H1 (cell line): ENCODE measurements at regions not wholly inside any gene's neighbourhood (a gene's known extent, or its start where the extent isn't known, plus 50 kb on each side); places are given as distances from the start of the nearest gene placed in this dataset.

Experiments used
- CTCF ChIA-PET: fragments of 300-600 bp; sonication (Branson Sonifier 250); formaldehyde crosslinking; loops from one replicate; lab custom pipeline; 2021; ENCODE audit not compliant: partially characterized antibody; lab: Charles Lee
- POLR2A ChIA-PET: fragments of 300-600 bp; sonication (Branson Sonifier 250); formaldehyde crosslinking; loops from one replicate; lab custom pipeline; 2021; ENCODE audit warnings: inconsistent platforms; ENCODE audit not compliant: partially characterized antibody; lab: Charles Lee
- DNase-seq, 2 experiments: peaks; one replicate each; pipeline versions ENCODE4 v3.0.0 to v3.0.0-alpha.2; 2010 to 2022; ENCODE audit warnings: low spot score in 2 of 2, low read depth in 1 of 2, mixed read lengths in 1 of 2
- FAIRE-seq: peaks from 2 replicates; lab custom pipeline; 2011; peaks lifted over from hg19 to GRCh38; lab: Jason Lieb, UNC
- H2AFZ ChIP-seq: 2 replicates; pipeline ENCODE4 v1.8.1; 2012; ENCODE audit warnings: low read length, inconsistent platforms
- H2AK5ac ChIP-seq: 2 replicates; pipeline ENCODE4 v1.6.1; 2013; ENCODE audit warnings: low read depth, low read length
- H2BK120ac ChIP-seq: replicated peaks from 2 replicates; pipeline ENCODE3; 2013; ENCODE audit warnings: low read depth, low read length, inconsistent platforms
- H2BK12ac ChIP-seq: 2 replicates; pipeline ENCODE4 v1.6.1; 2013; ENCODE audit warnings: low read depth, low read length
- H2BK15ac ChIP-seq: 2 replicates; pipeline ENCODE4 v1.6.1; 2013; ENCODE audit warnings: low read length
- H2BK20ac ChIP-seq: 2 replicates; pipeline ENCODE4 v1.6.1; 2013; ENCODE audit warnings: low read length
- H2BK5ac ChIP-seq: 2 replicates; pipeline ENCODE4 v1.6.1; 2013; ENCODE audit warnings: low read depth, low read length
- H3K14ac ChIP-seq: 2 replicates; pipeline ENCODE4 v1.6.1; 2013; ENCODE audit warnings: inconsistent platforms; ENCODE audit not compliant: insufficient read length
- H3K18ac ChIP-seq: 2 replicates; pipeline ENCODE4 v1.6.1; 2013; ENCODE audit warnings: low read length; ENCODE audit errors: extremely low read depth
- H3K23ac ChIP-seq: 2 replicates; pipeline ENCODE4 v1.6.1; 2013; ENCODE audit warnings: inconsistent platforms; ENCODE audit not compliant: insufficient read length
- H3K23me2 ChIP-seq: 2 replicates; pipeline ENCODE4 v1.6.1; 2013; ENCODE audit warnings: low read depth, low read length
- H3K27ac ChIP-seq: 2 replicates; pipeline ENCODE4 v1.6.1; 2011; ENCODE audit warnings: low read depth, low read length, inconsistent platforms
- H3K27me3 ChIP-seq, 4 experiments: replicated peaks in 1 of 4; 1 replicate in 1 of 4; 2 replicates in 3 of 4; pipeline versions ENCODE4 v1.6.1 to v1.8.1; 2011 to 2013; ENCODE audit warnings: low read length in 3 of 4, mild to moderate bottlenecking in 3 of 4, inconsistent platforms in 2 of 4, mixed read lengths in 2 of 4, moderate library complexity in 1 of 4; ENCODE audit not compliant: control insufficient read depth in 3 of 4, insufficient read depth in 3 of 4; ENCODE audit errors: extremely low read depth in 1 of 4
- H3K36me3 ChIP-seq, 4 experiments: 2 replicates each; pipeline versions ENCODE4 v1.6.1 to v1.8.1; 2011 to 2013; ENCODE audit warnings: mild to moderate bottlenecking in 4 of 4, low read length in 3 of 4, moderate library complexity in 2 of 4, control low read depth in 1 of 4, inconsistent platforms in 1 of 4; ENCODE audit not compliant: insufficient read depth in 4 of 4, control insufficient read depth in 2 of 4
- H3K4ac ChIP-seq: replicated peaks from 2 replicates; pipeline ENCODE3; 2013; ENCODE audit warnings: low read length, low read depth, mixed read lengths, inconsistent platforms; ENCODE audit not compliant: insufficient read length
- H3K4me1 ChIP-seq, 4 experiments: replicated peaks in 1 of 4; 1 replicate in 1 of 4; 2 replicates in 3 of 4; pipeline versions ENCODE4 v1.6.1 to v1.8.1; 2011 to 2013; ENCODE audit warnings: low read length in 3 of 4, inconsistent platforms in 2 of 4, mixed read lengths in 1 of 4; ENCODE audit not compliant: insufficient read depth in 4 of 4, control insufficient read depth in 3 of 4
- H3K4me2 ChIP-seq, 2 experiments: 2 replicates each; pipeline versions ENCODE4 v1.6.1 to v1.8.1; 2011 to 2013; ENCODE audit warnings: low read depth in 2 of 2, low read length in 2 of 2, control low read depth in 1 of 2, inconsistent platforms in 1 of 2, mild to moderate bottlenecking in 1 of 2; ENCODE audit not compliant: insufficient read depth in 1 of 2
- H3K4me3 ChIP-seq, 4 experiments: fragments of 200-600, 300-600 bp in 1 of 4; sonication (generic), shearing (Covaris generic), sonication (Bioruptor Twin) in 1 of 4; 2 replicates each; pipeline versions ENCODE4 v1.5.1 to v1.8.1; 2011 to 2016; ENCODE audit warnings: low read length in 4 of 4, low read depth in 3 of 4, control low read depth in 2 of 4, inconsistent platforms in 2 of 4, mild to moderate bottlenecking in 2 of 4, mixed read lengths in 1 of 4, moderate library complexity in 1 of 4; ENCODE audit not compliant: insufficient read depth in 2 of 4; ENCODE audit errors: extremely low read depth in 1 of 4
- H3K56ac ChIP-seq: replicated peaks from 2 replicates; pipeline ENCODE3; 2013; ENCODE audit warnings: low read depth, mild to moderate bottlenecking, mixed read lengths, low read length, inconsistent platforms; ENCODE audit not compliant: insufficient read length
- H3K79me1 ChIP-seq: 2 replicates; pipeline ENCODE4 v1.6.1; 2013; ENCODE audit warnings: low read depth, low read length, control low read depth
- H3K79me2 ChIP-seq, 2 experiments: 2 replicates each; pipeline versions ENCODE4 v1.6.1 to v1.8.1; 2012 to 2013; ENCODE audit warnings: low read length in 2 of 2, mild to moderate bottlenecking in 2 of 2, inconsistent platforms in 1 of 2; ENCODE audit not compliant: insufficient read depth in 2 of 2, control insufficient read depth in 1 of 2
- H3K9ac ChIP-seq, 4 experiments: replicated peaks in 1 of 4; 1 replicate in 1 of 4; 2 replicates in 3 of 4; pipeline versions ENCODE4 v1.6.1 to v1.8.1; 2011 to 2013; ENCODE audit warnings: low read depth in 3 of 4, low read length in 3 of 4, control low read depth in 2 of 4, mild to moderate bottlenecking in 2 of 4, moderate library complexity in 2 of 4, inconsistent platforms in 1 of 4; ENCODE audit errors: extremely low read depth in 1 of 4
- H3K9me3 ChIP-seq, 2 experiments: 2 replicates each; pipeline versions ENCODE4 v1.6.1 to v1.8.1; 2012 to 2013; ENCODE audit warnings: mild to moderate bottlenecking in 2 of 2, moderate library complexity in 2 of 2, control low read depth in 1 of 2, inconsistent platforms in 1 of 2, low read depth in 1 of 2, low read length in 1 of 2, mixed read lengths in 1 of 2; ENCODE audit not compliant: insufficient read depth in 2 of 2
- H4K20me1 ChIP-seq, 2 experiments: replicated peaks in 1 of 2; 2 replicates each; pipeline versions ENCODE3 to v1.8.1; 2011 to 2013; ENCODE audit warnings: inconsistent platforms in 2 of 2, low read length in 2 of 2, mild to moderate bottlenecking in 1 of 2; ENCODE audit not compliant: insufficient read depth in 2 of 2, control insufficient read depth in 1 of 2
- H4K5ac ChIP-seq: 2 replicates; pipeline ENCODE4 v1.6.1; 2013; ENCODE audit warnings: low read length, low read depth, mixed read lengths, inconsistent platforms; ENCODE audit not compliant: insufficient read length
- H4K8ac ChIP-seq: 2 replicates; pipeline ENCODE4 v1.8.0; 2013; ENCODE audit warnings: mild to moderate bottlenecking, moderate library complexity, low read length, inconsistent platforms; ENCODE audit not compliant: insufficient read depth; ENCODE audit errors: extremely low read depth
- H4K91ac ChIP-seq: replicated peaks from 2 replicates; pipeline ENCODE3; 2013; ENCODE audit warnings: low read length, mixed read lengths, inconsistent platforms; ENCODE audit not compliant: insufficient read length
- ASH2L ChIP-seq: fragments of 200-600, 300-600 bp; sonication (generic); IDR thresholded peaks from one replicate; pipeline ENCODE4 v1.7.1; 2017; ENCODE audit warnings: low read length
- CBX8 ChIP-seq: fragments of 300-800, 300-1000 bp; sonication (generic); IDR thresholded peaks from 2 replicates; pipeline ENCODE4 v1.7.1; 2016; ENCODE audit warnings: low read depth, low read length, borderline replicate concordance
- CHD1 ChIP-seq: IDR thresholded peaks from 2 replicates; pipeline ENCODE4 v1.6.1; 2012; ENCODE audit warnings: low read depth, low read length, improper control_type of control experiment
- EP300 ChIP-seq, 2 experiments: IDR thresholded peaks; 1 replicate in 1 of 2; 2 replicates in 1 of 2; pipeline ENCODE4 v1.6.1; 2011 to 2012; ENCODE audit warnings: low read depth in 2 of 2, low read length in 2 of 2, mild to moderate bottlenecking in 2 of 2, borderline replicate concordance in 1 of 2, inconsistent platforms in 1 of 2, moderate library complexity in 1 of 2
- JUND ChIP-seq: IDR thresholded peaks from 2 replicates; pipeline ENCODE4 v1.6.1; 2011; ENCODE audit warnings: mild to moderate bottlenecking, improper control_type of control experiment, low read length
- NANOG ChIP-seq: IDR thresholded peaks from 2 replicates; pipeline ENCODE4 v1.6.1; 2011; ENCODE audit warnings: low read length, low read depth, mild to moderate bottlenecking, inconsistent platforms; ENCODE audit not compliant: insufficient read depth, poor library complexity, severe bottlenecking
- NRF1 ChIP-seq: IDR thresholded peaks from 2 replicates; pipeline ENCODE4 v1.6.1; 2011; ENCODE audit warnings: mild to moderate bottlenecking, low read depth, low read length, improper control_type of control experiment
- PHF8 ChIP-seq: fragments of 200-600 bp; sonication (generic); conservative IDR thresholded peaks from 2 replicates; pipeline ENCODE4 v1.7.1; 2012; ENCODE audit warnings: low read depth, mild to moderate bottlenecking, inconsistent platforms, low read length, moderate library complexity
- RAD21 ChIP-seq, 2 experiments: IDR thresholded peaks in 1 of 2; conservative IDR thresholded peaks in 1 of 2; 2 replicates each; pipeline ENCODE4 v1.6.1; 2011; ENCODE audit warnings: low read depth in 2 of 2, low read length in 2 of 2, improper control_type of control experiment in 1 of 2, inconsistent platforms in 1 of 2, mild to moderate bottlenecking in 1 of 2, moderate library complexity in 1 of 2
- SIRT6 ChIP-seq: IDR thresholded peaks from one replicate; pipeline ENCODE4 v1.7.1; 2012; ENCODE audit warnings: low read length, inconsistent platforms
- SRF ChIP-seq: IDR thresholded peaks from 2 replicates; pipeline ENCODE4 v1.6.1; 2011; ENCODE audit warnings: mild to moderate bottlenecking, low read depth, low read length, moderate library complexity
- TAF1 ChIP-seq: IDR thresholded peaks from 2 replicates; pipeline ENCODE4 v1.6.1; 2011; ENCODE audit warnings: mild to moderate bottlenecking, low read depth, low read length
- TEAD4 ChIP-seq: IDR thresholded peaks from 2 replicates; pipeline ENCODE4 v1.6.1; 2012; ENCODE audit warnings: low read depth, low read length, inconsistent platforms, mixed read lengths
- WGBS, 2 experiments: shearing (Covaris generic) in 1 of 2; methylation state at CpG; one replicate each; pipeline versions ENCODE4 v1.1.6 to v1.1.7; 2013 to 2015; ENCODE audit warnings: low lambda C conversion rate in 2 of 2, mixed read lengths in 2 of 2, inconsistent platforms in 1 of 2, low coverage in 1 of 2, missing lambda C conversion rate in 1 of 2; ENCODE audit not compliant: insufficient replicate concordance in 2 of 2, insufficient coverage in 1 of 2, insufficient read length in 1 of 2; ENCODE audit errors: extremely low coverage in 1 of 2, missing lambda C conversion rate in 1 of 2; 5-methylcytosine and 5-hydroxymethylcytosine counted together
- TF ChIP-seq, protein P1 (sequence below): IDR thresholded peaks from 2 replicates; pipeline ENCODE4 v1.6.1; 2011; ENCODE audit warnings: low read length, improper control_type of control experiment

GRCh38 chr4:98773638-98774037 is 115.2 kb upstream of the TSPAN5 start:
- Histone ChIP-seq H3K14ac (no peak overlapping the region), H3K4ac (no peak overlapping the region), H4K5ac (no peak overlapping the region), H2AFZ (no peak overlapping the region), H3K23me2 (no peaks in the 10 kb centered on the region), H2AK5ac (no peak overlapping the region), H2BK20ac (no peak overlapping the region), H3K79me1 (no peaks in the 10 kb centered on the region), H2BK120ac (no peak overlapping the region), H3K27ac (no peak overlapping the region), H3K27me3 (no peaks in the 10 kb centered on the region; a peak in 1 of 7 replicates), H3K4me1 (peaks cover 0 to 2% (median 0%) of the 10 kb centered on the region in 4 experiments; a peak in 1 of 7 replicates), H3K9me3 (no peaks in the 10 kb centered on the region), H3K56ac (no peak overlapping the region), H3K4me2 (no peak overlapping the region), H2BK15ac (no peak overlapping the region), H2BK5ac (no peak overlapping the region), H3K23ac (no peak overlapping the region), H4K20me1 (no peaks in the 10 kb centered on the region), H3K18ac (no peak overlapping the region), H3K4me3 (no peak overlapping the region)
- 94% methylated on average over 3 of the region's 4 CpGs; no CpG with 5 or more reads in 1 of the 2 experiments for WGBS, 2 experiments
- ChIA-PET CTCF (interaction anchor here (0.7 to 0.9 kb wide), 3 partner anchors 12 to 288 kb away, joined by 3 to 4 read pairs (median 3); no protein-coding TSS in a partner anchor), POLR2A (no interaction called here)
- FAIRE-seq = no peak
- DNase-seq = no peak
- TF ChIP-seq JUND (no peak), TEAD4 (no peak), SIRT6 (no peak), RAD21 (IDR thresholded peaks at IDR 0.05 in 1 of 2, conservative IDR thresholded peaks at IDR 0.05 in 1 of 2; ENCODE audit: low read depth in 2 of 2, low read length in 2 of 2) (no peak), CBX8 (no peak), TAF1 (no peak), SRF (no peak), ASH2L (no peak), NRF1 (no peak), PHF8 (no peak), CHD1 (no peak), EP300 (IDR thresholded peaks at IDR 0.05; ENCODE audit: borderline replicate concordance in 1 of 2, low read depth in 2 of 2, low read length in 2 of 2) (no peak), NANOG (no peak)
- TF ChIP-seq, protein P1, sequence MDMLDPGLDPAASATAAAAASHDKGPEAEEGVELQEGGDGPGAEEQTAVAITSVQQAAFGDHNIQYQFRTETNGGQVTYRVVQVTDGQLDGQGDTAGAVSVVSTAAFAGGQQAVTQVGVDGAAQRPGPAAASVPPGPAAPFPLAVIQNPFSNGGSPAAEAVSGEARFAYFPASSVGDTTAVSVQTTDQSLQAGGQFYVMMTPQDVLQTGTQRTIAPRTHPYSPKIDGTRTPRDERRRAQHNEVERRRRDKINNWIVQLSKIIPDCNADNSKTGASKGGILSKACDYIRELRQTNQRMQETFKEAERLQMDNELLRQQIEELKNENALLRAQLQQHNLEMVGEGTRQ = no peak
- TF ChIP-seq, all 59 proteins: peak for 0
- no peak overlapping the region for H4K8ac ChIP-seq
- no peak overlapping the region for H2BK12ac ChIP-seq
- H4K91ac ChIP-seq = no peak overlapping the region
- no peaks in the 10 kb centered on the region for H3K36me3 ChIP-seq
- no peaks in the 10 kb centered on the region for H3K79me2 ChIP-seq
- no peak overlapping the region for H3K9ac ChIP-seq
